Activated naive CD8-positive, alpha-beta T cell treated with anti-CD3 and anti-CD28 coated beads, Interleukin-2, amount 50 U/mL, for 24 hours (primary cell): ENCODE measurements at regions not wholly inside any gene's neighbourhood (a gene's known extent, or its start where the extent isn't known, plus 50 kb on each side); places are given as distances from the start of the nearest gene placed in this dataset.

Experiments
- ATAC-seq: fragments of 150-1000 bp; cut with Tn5 transposase; one replicate; pipeline ENCODE4 v1.10.0; 2021
- DNase-seq: peaks from one replicate; pipeline ENCODE4 v3.0.0; 2021
- H3K27ac Mint-ChIP-seq: one replicate; pipeline ENCODE4 v1.8.0; 2021; ENCODE audit warnings: mild to moderate bottlenecking, mixed read lengths
- H3K27me3 Mint-ChIP-seq: one replicate; pipeline ENCODE4 v1.8.0; 2021; ENCODE audit warnings: mixed read lengths
- H3K36me3 Mint-ChIP-seq: one replicate; pipeline ENCODE4 v1.8.0; 2021; ENCODE audit warnings: low read depth, mixed read lengths
- H3K4me1 Mint-ChIP-seq: one replicate; pipeline ENCODE4 v1.8.0; 2021; ENCODE audit warnings: mixed read lengths
- H3K4me3 Mint-ChIP-seq: one replicate; pipeline ENCODE4 v1.8.0; 2021; ENCODE audit warnings: mild to moderate bottlenecking, moderate library complexity, mixed read lengths
- H3K9me3 Mint-ChIP-seq: one replicate; pipeline ENCODE4 v1.8.0; 2021; ENCODE audit warnings: mixed read lengths

DNA sequence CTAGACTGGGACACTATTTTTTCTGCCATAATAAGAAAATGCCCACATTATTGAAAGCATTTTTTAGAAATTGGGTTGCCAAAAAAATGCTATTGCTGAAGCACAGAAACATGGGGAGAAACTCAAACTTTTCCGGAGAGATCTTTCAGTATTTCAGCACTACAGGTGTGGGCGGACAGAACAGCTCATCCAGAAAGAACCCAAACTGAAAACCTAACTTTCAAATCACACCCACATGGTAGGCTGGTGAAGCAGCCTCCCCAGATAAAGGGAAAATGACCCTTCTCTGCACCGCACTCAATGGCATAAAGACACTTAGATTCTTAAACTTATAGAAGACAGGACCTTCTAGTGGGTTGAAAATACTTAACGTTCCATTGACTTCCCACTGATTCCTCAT is 62.3 kb upstream of the TMPO start:
- Mint-ChIP-seq H3K9me3 (no peaks in the 10 kb centered on the region), H3K36me3 (no peaks in the 10 kb centered on the region), H3K27me3 (peaks cover 34% of the 10 kb centered on the region), H3K4me1 (peaks cover 17% of the 10 kb centered on the region), H3K4me3 (peak overlapping the region; percentile 28), H3K27ac (peak overlapping the region; percentile 17)
- DNase-seq (peak; percentile 15), ATAC-seq (peak; percentile 65)

DNA sequence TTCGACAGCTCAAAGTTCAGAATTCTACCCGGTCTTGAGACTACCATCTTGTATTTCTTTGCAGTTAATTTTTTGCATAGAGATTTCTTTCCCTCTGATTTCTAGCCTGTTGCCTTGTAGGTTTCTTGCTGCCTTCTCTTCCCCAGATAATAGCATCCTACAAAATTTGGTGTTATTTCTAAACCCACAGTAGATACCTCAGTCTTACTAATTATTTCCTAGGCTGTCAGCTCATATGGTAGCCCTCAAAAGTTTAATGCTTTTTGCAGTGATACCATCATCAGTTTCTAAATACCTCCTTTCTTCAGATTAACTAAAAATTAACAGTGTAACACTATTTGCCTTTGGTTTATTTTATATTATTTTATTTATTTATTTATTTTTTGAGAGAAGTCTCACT is 61.9 kb upstream of the TMPO start:
- H3K9me3 Mint-ChIP-seq = no peaks in the 10 kb centered on the region
- H3K27ac Mint-ChIP-seq = peak overlapping the region; percentile 17
- peak overlapping the region; percentile 28 for H3K4me3 Mint-ChIP-seq
- no peaks in the 10 kb centered on the region for H3K36me3 Mint-ChIP-seq
- H3K27me3 Mint-ChIP-seq = peaks cover 34% of the 10 kb centered on the region
- ATAC-seq = peak; percentile 37
- H3K4me1 Mint-ChIP-seq = peaks cover 17% of the 10 kb centered on the region
- no peak for DNase-seq

DNA sequence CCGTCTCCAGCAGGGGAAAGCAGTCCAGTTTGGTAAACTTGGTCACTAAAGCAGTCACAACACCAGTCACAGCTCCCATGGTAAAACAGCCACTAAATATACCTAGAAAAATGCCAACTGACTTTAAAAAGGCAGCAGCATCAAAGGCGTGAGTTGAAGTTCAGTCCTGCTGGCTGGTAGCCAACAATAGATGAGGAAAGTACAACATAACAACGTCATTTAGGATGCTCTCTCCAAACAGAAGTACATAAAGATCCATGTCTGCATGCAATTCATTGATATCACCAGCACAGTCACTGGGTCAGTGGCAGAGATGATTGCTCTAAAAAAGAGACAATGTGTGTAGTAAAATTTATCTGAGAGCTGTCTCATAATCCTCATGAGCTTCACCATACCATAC is 59.3 kb upstream of the TMPO start:
- Mint-ChIP-seq H3K36me3 (no peaks in the 10 kb centered on the region), H3K27ac (no peak overlapping the region), H3K9me3 (no peaks in the 10 kb centered on the region), H3K4me1 (peaks cover 17% of the 10 kb centered on the region), H3K4me3 (no peak overlapping the region), H3K27me3 (peaks cover 34% of the 10 kb centered on the region)
- DNase-seq (no peak), ATAC-seq (no peak)

DNA sequence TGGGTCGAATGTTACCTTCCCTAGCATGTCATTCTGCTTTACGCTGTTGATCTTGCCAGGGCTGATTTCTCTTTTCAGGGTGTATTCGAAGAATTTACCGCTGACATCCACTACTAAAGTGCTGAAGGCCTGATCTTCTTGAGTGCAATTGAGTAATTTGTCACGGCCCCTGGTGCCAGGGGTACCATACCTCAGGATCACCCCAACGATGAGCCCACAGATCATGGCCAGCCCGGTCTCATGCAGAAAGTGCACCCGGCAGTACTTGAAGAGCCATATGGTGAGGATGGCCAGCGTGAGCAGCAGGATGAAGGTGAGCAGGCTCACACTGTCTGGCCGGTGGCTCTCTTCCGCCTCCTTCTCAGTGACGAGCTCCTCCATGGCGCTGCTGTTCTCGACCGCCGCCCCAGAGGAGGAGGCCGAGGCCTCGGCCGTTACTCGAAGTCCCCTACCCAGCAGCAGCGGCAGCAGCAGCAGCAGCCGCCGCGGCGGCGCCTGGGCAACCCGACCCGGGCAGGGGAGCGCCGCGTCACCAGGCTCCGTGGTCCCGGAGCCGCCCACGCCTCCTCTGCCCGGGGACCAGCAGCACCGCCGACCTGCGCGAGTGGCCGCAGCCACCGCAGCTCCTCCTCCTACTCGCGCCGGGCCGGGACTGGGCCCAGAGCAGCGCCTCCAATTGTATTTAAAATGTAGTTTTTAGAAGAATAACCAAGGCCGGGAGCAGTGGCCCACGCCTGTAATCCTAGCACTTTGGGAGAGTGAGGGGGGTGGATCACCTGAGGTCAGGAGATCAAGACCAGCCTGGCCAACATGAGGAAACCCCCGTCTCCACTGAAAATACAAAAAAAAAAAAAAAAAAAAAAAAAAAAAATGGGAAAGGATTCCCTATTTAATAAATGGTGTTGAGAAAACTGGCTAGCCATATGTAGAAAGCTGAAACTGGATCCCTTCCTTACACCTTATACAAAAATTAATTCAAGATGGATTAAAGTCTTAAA is 58.5 kb upstream of the TMPO start:
- Mint-ChIP-seq H3K27ac (peak overlapping the region; percentile 49), H3K9me3 (no peaks in the 10 kb centered on the region), H3K36me3 (no peaks in the 10 kb centered on the region), H3K4me1 (peaks cover 17% of the 10 kb centered on the region), H3K4me3 (peak overlapping the region; percentile 34), H3K27me3 (peaks cover 31% of the 10 kb centered on the region)
- peak; percentile 47 for DNase-seq
- peak; percentile 70 for ATAC-seq

DNA sequence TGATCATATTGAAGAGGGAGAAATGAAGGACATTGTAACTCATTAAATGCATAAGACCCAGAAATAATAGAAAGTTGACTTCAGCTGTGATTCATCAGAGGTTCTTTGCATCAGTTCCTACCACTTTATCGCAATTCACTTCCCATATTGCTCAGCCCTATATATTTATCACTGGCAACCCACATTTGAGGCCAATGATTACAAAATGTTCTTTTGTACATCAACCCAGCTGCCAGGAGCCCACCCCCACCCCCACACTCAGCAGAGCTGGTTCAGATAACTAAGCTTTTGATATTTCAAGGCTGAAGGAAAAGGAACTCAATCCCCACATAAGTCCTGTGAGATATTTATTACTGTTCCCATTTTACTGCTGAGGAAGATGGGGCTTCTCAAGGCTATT is 51.2 kb upstream of the TMPO start:
- DNase-seq (no peak), ATAC-seq (peak; percentile 51)
- H3K9me3 Mint-ChIP-seq = no peaks in the 10 kb centered on the region
- H3K27ac Mint-ChIP-seq = no peak overlapping the region
- peaks cover 23% of the 10 kb centered on the region for H3K4me1 Mint-ChIP-seq
- peaks cover 3% of the 10 kb centered on the region for H3K27me3 Mint-ChIP-seq
- H3K4me3 Mint-ChIP-seq = no peak overlapping the region
- no peaks in the 10 kb centered on the region for H3K36me3 Mint-ChIP-seq

DNA sequence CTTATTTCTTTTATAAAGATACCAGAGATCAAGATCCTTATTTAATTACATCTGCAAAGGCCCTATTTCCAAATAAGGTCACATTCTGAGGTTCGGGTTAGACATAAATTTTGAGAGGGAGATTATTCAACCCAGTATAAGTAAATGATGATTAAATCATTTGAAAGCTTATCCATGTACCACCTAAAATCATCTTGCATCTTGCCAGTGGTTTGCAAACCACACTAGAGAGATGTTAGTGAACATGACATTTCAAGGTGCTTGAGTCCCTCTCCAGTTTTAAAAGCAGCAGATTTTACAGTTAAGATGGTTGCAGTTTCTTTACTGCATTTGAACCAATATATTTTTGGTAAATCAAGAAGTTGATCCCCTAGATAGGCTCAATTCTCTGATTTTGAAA is 49.9 kb upstream of the TMPO start:
- Mint-ChIP-seq H3K36me3 (no peaks in the 10 kb centered on the region), H3K4me1 (peaks cover 23% of the 10 kb centered on the region), H3K27me3 (peaks cover 3% of the 10 kb centered on the region), H3K27ac (no peak overlapping the region), H3K9me3 (no peaks in the 10 kb centered on the region), H3K4me3 (no peak overlapping the region)
- DNase-seq = no peak
- peak; percentile 31 for ATAC-seq
